NCI-H524 treated with DMSO at 0.1 percent for 48 hours (cell line): ENCODE measurements at regions not wholly inside any gene's neighbourhood (a gene's known extent, or its start where the extent isn't known, plus 50 kb on each side); places are given as distances from the start of the nearest gene placed in this dataset.
A peak's percentile ranks its signal among the peaks of the same experiment; 100 is the strongest.
"Not testable (repeated sequence)": the region's sequence is repeated elsewhere in the genome, so short reads cannot be mapped to it uniquely, and the experiment has no call there.

Experiments
- DNase-seq: peaks from one replicate; lab custom pipeline; 2025; lab: John Stamatoyannopoulos, UW

DNA sequence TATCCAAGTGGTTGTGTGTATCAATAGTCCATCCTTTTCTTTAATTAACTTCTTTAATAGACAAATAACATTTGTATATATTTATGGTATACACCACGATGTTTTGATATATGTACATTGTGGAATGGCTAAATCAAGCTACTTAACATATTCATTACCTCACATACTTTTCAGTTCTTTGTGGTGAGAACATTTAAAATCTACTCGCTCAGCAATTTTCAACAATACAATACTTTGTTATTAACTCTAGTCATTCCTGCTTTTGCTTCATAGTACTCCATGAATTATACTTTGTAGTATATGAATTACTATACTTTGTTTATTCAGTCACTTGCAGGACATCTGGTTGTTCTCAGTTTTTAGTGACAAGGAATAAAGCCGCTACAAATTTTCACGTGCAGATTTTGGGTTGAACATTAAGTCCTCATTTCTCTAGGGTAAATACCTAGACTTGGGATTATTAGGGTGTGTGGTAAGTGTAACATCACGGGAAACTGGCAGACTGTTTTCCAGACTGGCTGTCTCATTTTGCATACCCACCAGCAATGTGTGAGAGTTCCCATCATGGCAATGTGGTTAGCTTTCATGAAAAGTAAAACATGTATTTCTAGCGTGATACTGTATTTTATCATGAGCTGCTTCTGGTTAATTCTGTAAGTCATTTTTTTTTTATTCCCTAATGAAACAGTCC lies 354.4 kb upstream of the WWC1 start:
- no peak for DNase-seq

- DNase-seq: no peak
Observed at GRCh38 chr5:167937635-167937998, 353.8 kb upstream of the WWC1 start.

DNA sequence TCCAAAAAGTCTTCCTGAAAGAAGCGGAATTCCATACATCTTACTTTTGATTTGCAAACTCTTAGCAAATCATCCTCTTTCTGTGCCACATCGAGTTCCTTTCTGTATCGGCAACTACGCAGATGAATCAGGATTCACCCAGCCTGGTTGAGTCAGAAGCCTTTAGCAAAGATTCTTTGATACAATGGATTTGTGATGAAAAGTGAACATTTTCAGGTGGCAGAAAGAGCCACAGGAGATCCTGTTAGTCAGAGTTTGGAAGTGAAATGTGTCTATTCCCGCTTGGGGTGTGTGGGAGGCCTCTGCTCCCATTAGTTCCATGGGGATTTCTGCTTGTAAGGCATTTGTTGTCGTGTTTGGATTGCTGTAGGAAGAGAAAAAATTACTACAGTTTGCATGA lies 351.8 kb upstream of the WWC1 start:
- DNase-seq: no peak

GRCh38 chr5:167940911-167941310 lies 350.5 kb upstream of the WWC1 start:
- DNase-seq: no peak

DNA sequence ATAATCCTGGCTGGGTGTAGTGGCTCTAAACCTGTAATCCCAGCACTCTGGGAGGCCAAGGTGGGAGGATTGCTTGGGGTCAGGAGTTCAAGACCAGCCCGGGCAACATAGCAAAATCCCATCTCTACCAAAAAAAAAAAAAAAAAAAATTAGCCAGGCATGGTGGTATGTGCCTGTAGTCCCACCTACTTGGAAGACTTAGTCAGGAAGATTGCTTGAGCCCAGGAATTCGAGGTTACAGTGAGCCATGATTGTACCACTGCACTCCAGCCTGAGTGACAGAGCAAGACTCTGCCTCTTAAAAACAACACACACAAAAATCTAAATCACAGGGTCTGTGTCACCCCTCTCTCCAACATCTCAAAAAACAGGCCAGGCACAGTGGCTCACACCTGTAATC lies 349.9 kb upstream of the WWC1 start:
- DNase-seq: not testable (repeated sequence)

- DNase-seq: no peak
Observed at GRCh38 chr5:167943343-167943742, 348.1 kb upstream of the WWC1 start.

DNA sequence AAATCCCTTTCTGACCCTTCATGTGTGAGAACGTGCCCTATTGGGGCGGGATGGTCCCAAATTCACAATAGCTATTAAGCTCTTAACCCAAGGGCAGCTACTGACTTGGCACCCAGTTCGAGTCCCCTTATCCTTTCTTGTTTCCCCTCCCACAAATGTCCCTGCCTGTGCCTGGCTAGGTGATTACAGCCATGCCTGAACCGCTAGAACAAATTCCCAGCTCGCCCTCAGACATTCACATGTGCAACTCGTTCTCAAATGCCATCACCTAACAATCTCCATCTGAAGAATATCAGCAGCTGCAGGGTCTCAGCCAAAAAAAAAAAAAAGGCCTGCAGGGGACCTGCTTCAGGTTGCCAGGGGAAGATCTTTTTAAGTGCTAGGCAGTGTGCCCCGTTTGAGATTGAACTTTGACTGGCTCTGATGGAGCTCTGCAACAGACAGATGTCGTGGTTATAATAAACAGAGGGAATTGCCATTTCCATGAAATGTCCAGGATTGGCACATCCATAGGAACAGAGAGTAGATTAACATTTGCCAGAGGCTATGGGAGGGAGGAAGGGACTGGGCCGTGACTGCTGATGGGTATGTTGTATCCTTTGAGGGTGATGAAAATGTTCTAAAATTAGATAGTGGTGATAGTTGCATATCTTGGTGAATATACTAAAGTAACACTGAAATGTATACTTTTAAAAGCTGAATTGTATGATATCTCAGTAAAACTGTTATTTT lies 347.2 kb upstream of the WWC1 start:
- no peak for DNase-seq

DNA sequence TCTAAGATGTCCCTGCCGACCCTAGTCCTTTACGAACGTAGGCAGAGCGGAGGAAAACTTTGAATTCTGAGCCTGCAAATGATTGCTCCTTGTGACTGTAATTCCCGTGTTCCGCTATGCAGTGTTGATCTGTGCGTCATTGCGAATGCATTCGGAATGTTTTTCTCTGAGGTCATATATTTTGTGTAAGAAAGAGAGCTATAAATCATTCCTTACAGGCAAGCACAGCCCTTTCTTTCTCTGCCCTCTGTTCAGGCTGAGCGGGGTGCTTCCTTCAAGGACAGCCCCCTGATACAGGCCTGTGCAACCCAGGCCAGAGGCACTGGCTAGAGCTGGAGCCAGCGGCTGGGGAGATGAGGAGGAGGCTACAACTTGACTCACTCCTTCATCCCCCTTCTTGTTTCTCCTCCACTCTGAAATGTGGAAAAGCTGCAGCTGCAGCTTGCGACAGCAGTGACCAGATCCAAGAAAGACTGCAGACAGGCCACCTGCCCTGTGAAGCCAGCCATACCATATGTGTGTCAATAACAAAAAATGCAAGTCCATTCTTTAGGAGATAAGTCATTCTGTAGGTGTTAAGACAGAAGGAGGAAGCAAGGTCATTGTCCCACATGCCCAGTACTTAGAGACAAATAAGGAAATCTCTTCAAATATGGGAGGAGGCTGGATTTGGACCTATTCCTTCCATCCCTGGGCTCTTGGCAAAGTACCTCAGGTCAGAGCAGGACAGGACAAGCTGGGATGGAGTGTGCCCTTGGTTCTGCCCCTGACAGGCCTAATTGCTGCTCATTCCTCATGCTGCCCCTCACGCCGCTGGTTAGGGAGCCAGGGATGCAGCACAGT lies 345.7 kb upstream of the WWC1 start:
- DNase-seq: no peak

DNA sequence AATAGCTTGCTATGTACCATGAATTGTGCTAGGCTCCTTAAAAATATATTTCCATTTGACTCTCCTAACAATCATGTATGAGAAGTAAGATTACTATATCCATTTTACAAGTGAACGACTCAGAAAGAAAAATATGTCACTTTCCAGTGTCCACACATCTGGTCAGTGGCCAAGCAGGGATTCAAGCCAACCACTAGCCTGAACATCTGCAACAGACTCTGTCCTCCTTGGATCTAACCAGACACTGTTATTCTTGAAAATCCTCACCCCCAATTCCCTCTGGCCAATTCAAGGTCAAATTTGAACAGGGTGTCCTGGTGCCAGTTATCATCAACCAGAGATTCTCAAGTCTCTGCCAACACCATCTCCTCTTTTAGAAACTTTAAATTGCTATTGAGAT lies 344.1 kb upstream of the WWC1 start:
- DNase-seq: no peak

- no peak for DNase-seq
Observed at GRCh38 chr5:167948251-167948650, 343.2 kb upstream of the WWC1 start.

- no peak for DNase-seq
Observed at GRCh38 chr5:167949435-167949834, 342.0 kb upstream of the WWC1 start.

DNA sequence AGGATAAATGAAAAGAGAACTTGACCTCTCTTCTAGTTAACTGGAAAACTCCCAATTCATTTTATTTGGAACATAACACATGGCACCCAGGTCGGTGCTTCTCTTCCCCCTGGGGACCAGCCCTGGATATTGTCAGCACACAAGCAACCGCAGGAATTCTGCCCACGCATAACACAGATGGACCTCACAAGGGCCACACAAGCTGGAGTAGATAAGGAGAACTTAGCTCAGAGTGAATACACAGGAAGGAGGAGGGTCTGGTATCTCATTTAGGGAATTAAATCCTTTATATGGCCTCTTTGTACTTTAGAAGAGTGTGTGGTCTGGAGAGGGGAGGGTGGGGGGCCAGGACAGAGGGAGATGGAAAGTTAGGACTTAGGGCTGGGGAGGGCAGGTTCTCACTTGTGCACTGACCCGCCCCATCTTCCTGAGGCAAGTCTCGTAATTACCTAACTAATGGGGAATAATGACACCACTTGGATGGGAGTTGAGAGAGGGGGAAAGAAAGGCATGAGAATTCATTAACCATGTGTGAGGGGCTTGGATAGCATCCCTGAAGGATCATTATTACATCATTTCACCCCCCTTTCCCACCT lies 341.2 kb upstream of the WWC1 start:
- no peak for DNase-seq

DNA sequence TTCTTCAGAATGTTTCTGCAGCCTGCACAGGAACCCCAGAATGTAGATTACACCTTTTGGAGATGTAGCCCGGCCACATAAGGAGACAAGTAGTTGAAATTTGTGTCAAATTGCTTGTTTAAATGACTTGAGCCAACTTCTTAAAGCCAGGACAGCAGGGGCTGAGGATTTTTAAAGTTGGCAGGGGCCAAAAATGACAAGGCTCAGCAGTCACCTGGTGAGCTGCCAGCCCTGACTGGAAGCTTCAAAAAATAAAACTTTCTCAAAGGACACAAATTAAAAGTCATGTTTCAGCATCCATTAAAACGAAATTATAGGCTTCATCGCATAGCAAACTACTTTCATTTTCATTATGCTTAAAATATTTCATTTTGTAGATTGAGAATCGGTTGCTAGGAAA lies 340.3 kb upstream of the WWC1 start:
- DNase-seq: no peak

- no peak for DNase-seq
Observed at GRCh38 chr5:167952278-167952995, 339.0 kb upstream of the WWC1 start.

DNA sequence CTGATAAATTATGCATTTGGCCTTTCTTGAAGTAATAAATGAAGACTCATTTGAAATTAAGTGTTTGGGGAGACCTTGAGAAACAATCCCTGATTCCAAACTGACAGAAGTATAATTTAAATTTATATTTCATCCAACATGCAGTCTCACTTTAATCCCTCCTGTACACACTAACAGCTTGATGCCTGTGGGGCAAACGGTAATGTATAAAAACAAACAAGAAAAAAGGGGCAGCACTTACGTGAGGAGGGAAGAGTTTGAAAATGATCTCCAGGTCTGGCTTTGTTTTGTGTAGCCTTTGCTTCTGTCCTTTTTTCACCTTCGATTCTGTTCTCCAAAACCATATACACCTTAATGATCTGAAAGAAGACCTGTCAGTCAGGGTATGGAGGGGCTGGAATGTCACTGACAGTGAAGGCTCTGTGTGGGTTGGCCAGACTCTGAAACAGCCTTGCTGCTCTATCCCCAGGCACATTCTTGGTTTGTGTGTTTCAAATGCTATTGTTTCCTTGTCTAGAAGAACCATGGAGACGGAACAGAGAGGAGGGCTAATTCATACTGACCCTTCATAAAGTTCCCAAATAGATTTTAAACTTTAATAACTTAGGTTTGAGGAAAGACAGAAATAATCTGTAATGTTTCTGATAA lies 338.2 kb upstream of the WWC1 start:
- DNase-seq: no peak

- DNase-seq: no peak
Observed at GRCh38 chr5:167961731-167962130, 329.7 kb upstream of the WWC1 start.

GRCh38 chr5:167964529-167964928 lies 326.9 kb upstream of the WWC1 start:
- DNase-seq: peak; percentile 47

DNA sequence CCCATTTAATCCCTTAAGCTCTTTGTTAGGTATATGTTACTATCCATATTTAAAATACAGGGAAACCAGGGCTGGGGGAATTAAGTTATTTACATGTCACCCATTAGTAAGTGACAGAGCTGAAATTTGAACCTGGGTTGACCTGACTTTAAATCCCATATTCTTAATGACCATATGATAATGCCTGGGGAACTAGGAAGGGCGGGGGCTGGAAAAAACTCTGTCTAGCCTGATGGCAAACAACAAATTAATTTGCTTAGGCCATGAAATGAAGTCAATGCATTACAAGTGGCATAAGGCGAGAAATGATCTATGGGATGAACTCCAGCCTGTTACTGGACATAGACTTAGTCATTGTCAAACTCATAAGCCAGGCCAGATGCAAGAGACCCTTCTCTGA lies 325.7 kb upstream of the WWC1 start:
- peak; percentile 35 for DNase-seq

DNA sequence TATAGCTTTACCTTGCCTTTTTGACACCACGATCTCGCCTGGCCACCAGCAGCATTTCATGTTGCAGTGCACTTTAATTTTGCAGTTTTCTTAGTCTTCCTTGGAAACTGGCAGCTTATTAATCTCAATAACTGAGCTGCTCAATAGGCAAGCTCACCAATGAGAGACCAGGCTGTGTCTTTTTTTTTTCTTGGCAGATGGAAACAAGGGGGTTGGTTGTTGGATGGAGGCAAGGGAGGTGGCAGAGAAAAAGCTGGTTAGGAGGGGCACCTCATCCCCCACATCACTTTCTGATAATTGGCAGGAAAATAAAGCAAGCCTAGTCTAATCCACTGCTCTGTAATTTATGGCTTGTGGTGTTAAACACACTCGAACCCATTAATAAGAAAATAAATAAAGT lies 324.5 kb upstream of the WWC1 start:
- no peak for DNase-seq

GRCh38 chr5:167967494-167968177 lies 323.8 kb upstream of the WWC1 start:
- DNase-seq: no peak

DNA sequence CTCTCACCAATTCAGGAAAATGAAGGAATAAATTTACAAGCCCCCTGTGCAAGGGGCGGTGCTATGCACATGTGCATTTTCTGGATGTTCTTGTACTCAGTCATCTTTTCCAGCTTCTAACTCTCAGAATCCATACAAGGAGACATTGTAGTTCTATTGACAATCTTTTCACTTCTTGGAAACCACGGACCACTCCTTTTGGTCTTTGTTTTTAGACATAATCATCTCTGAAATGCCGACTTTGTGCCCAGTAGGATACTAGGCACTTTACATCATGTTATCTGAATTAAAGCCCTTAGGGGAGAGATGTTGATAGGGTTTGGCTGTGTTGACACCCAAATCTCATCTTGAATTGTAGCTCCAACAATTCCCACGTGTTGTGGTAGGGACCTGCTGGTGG lies 322.6 kb upstream of the WWC1 start:
- no peak for DNase-seq
